ENCODE measurements at regions not wholly inside any gene's neighbourhood (a gene's known extent, or its start where the extent isn't known, plus 50 kb on each side); places are given as distances from the start of the nearest gene placed in this dataset.
"Not testable (repeated sequence)": the region's sequence is repeated elsewhere in the genome, so short reads cannot be mapped to it uniquely, and the experiment has no call there.

- Histone ChIP-seq H3K4me3 (ENCODE audit: low read length) (no peak overlapping the region), H3K4me2 (ENCODE audit: low read length) (no peak overlapping the region), H3K36me3 (ENCODE audit: control insufficient read depth, low read length) (no peaks in the 10 kb centered on the region), H3K79me2 (ENCODE audit: control insufficient read depth, low read length) (no peaks in the 10 kb centered on the region), H3F3A (ENCODE audit: control insufficient read depth, insufficient read depth) (no peaks in the 10 kb centered on the region), H3K4me1 (ENCODE audit: control insufficient read depth, low read length) (no peaks in the 10 kb centered on the region), H3K9me3 (ENCODE audit: control insufficient read depth, insufficient read depth, low read length) (no peaks in the 10 kb centered on the region), H3K9me2 (replicated peaks; ENCODE audit: control insufficient read depth, low read length) (no peaks in the 10 kb centered on the region), H4K20me1 (ENCODE audit: control insufficient read depth, insufficient read depth, low read depth, low read length) (no peaks in the 10 kb centered on the region), H3K27ac (ENCODE audit: low read depth, low read length) (no peak overlapping the region), H3K27me3 (ENCODE audit: control insufficient read depth, low read length) (no peaks in the 10 kb centered on the region)
- no peak for TF ChIP-seq EZH2phosphoT487 (IDR thresholded peaks at IDR 0.05; ENCODE audit: borderline replicate concordance, low read length)
- TF ChIP-seq CTCF (IDR thresholded peaks at IDR 0.05; ENCODE audit: low read depth, low read length, poor library complexity, severe bottlenecking): no peak
Observed at GRCh38 chr3:94811836-94812235, 749.0 kb downstream of the NSUN3 start.

GRCh38 chr3:94821241-94821640, 758.4 kb downstream of the NSUN3 start:
- Histone ChIP-seq H3K4me3 (ENCODE audit: low read length) (no peak overlapping the region), H3K9me2 (replicated peaks; ENCODE audit: control insufficient read depth, low read length) (no peaks in the 10 kb centered on the region), H4K20me1 (ENCODE audit: control insufficient read depth, insufficient read depth, low read depth, low read length) (no peaks in the 10 kb centered on the region), H3F3A (ENCODE audit: control insufficient read depth, insufficient read depth) (no peaks in the 10 kb centered on the region), H3K27ac (ENCODE audit: low read depth, low read length) (no peak overlapping the region), H3K79me2 (ENCODE audit: control insufficient read depth, low read length) (no peaks in the 10 kb centered on the region), H3K4me1 (ENCODE audit: control insufficient read depth, low read length) (no peaks in the 10 kb centered on the region), H3K27me3 (ENCODE audit: control insufficient read depth, low read length) (no peaks in the 10 kb centered on the region), H3K4me2 (ENCODE audit: low read length) (no peak overlapping the region), H3K36me3 (ENCODE audit: control insufficient read depth, low read length) (no peaks in the 10 kb centered on the region), H3K9me3 (ENCODE audit: control insufficient read depth, insufficient read depth, low read length) (no peaks in the 10 kb centered on the region)
- TF ChIP-seq CTCF (IDR thresholded peaks at IDR 0.05; ENCODE audit: low read depth, low read length, poor library complexity, severe bottlenecking) (no peak), EZH2phosphoT487 (IDR thresholded peaks at IDR 0.05; ENCODE audit: borderline replicate concordance, low read length) (no peak)

- no peaks in the 10 kb centered on the region for H3K9me3 ChIP-seq (ENCODE audit: control insufficient read depth, insufficient read depth, low read length)
- no peak overlapping the region for H3K27ac ChIP-seq (ENCODE audit: low read depth, low read length)
- H3K27me3 ChIP-seq (ENCODE audit: control insufficient read depth, low read length): no peaks in the 10 kb centered on the region
- no peaks in the 10 kb centered on the region for H3F3A ChIP-seq (ENCODE audit: control insufficient read depth, insufficient read depth)
- no peak for TF ChIP-seq EZH2phosphoT487 (IDR thresholded peaks at IDR 0.05; ENCODE audit: borderline replicate concordance, low read length)
- TF ChIP-seq CTCF (IDR thresholded peaks at IDR 0.05; ENCODE audit: low read depth, low read length, poor library complexity, severe bottlenecking): no peak
- H3K4me3 ChIP-seq (ENCODE audit: low read length): no peak overlapping the region
- H3K9me2 ChIP-seq (replicated peaks; ENCODE audit: control insufficient read depth, low read length): no peaks in the 10 kb centered on the region
- H3K36me3 ChIP-seq (ENCODE audit: control insufficient read depth, low read length): no peaks in the 10 kb centered on the region
- H4K20me1 ChIP-seq (ENCODE audit: control insufficient read depth, insufficient read depth, low read depth, low read length): no peaks in the 10 kb centered on the region
- H3K79me2 ChIP-seq (ENCODE audit: control insufficient read depth, low read length): no peaks in the 10 kb centered on the region
- H3K4me1 ChIP-seq (ENCODE audit: control insufficient read depth, low read length): no peaks in the 10 kb centered on the region
- no peak overlapping the region for H3K4me2 ChIP-seq (ENCODE audit: low read length)
Observed at GRCh38 chr3:94822298-94822697, 759.4 kb downstream of the NSUN3 start.

GRCh38 chr3:94846251-94846650, 783.4 kb downstream of the NSUN3 start:
- H4K20me1 ChIP-seq (ENCODE audit: control insufficient read depth, insufficient read depth, low read depth, low read length); H3K4me2 ChIP-seq (ENCODE audit: low read length); H3K79me2 ChIP-seq (ENCODE audit: control insufficient read depth, low read length); H3K36me3 ChIP-seq (ENCODE audit: control insufficient read depth, low read length); H3K27ac ChIP-seq (ENCODE audit: low read depth, low read length); H3K4me1 ChIP-seq (ENCODE audit: control insufficient read depth, low read length); H3K9me2 ChIP-seq (replicated peaks; ENCODE audit: control insufficient read depth, low read length); H3K27me3 ChIP-seq (ENCODE audit: control insufficient read depth, low read length); H3K4me3 ChIP-seq (ENCODE audit: low read length); H3K9me3 ChIP-seq (ENCODE audit: control insufficient read depth, insufficient read depth, low read length); H3F3A ChIP-seq (ENCODE audit: control insufficient read depth, insufficient read depth): not testable (repeated sequence)

All from DOHH2 (cell line).